WTC11 (cell line): ENCODE measurements at regions not wholly inside any gene's neighbourhood (a gene's known extent, or its start where the extent isn't known, plus 50 kb on each side); places are given as distances from the start of the nearest gene placed in this dataset.

Experiments used
- ATAC-seq: fragments of 200-7000 bp; cut with Tn5 transposase; 2 replicates; pipeline ENCODE4 v1.10.0; 2021; ENCODE audit warnings: mild to moderate bottlenecking, moderate library complexity
- CTCF ChIA-PET: fragments of 300-600 bp; sonication (Branson Sonifier 250); formaldehyde crosslinking; loops from one replicate; lab custom pipeline; 2021; ENCODE audit warnings: antibody characterized with exemption; lab: Charles Lee
- POLR2A ChIA-PET: fragments of 350-600 bp; sonication (Branson Sonifier 250); formaldehyde crosslinking; loops from one replicate; lab custom pipeline; 2021; ENCODE audit warnings: antibody characterized with exemption; lab: Charles Lee
- DNase-seq: peaks from one replicate; pipeline ENCODE4 v3.0.0; 2021; ENCODE audit warnings: low spot score
- H3K27ac Mint-ChIP-seq: 2 replicates; pipeline ENCODE4 v1.8.0; 2021; ENCODE audit warnings: mixed read lengths
- H3K27me3 Mint-ChIP-seq: 2 replicates; pipeline ENCODE4 v1.8.0; 2021; ENCODE audit warnings: low read depth, mild to moderate bottlenecking, moderate library complexity, mixed read lengths
- H3K36me3 Mint-ChIP-seq: 2 replicates; pipeline ENCODE4 v1.8.0; 2021; ENCODE audit warnings: mixed read lengths
- H3K4me1 Mint-ChIP-seq: 2 replicates; pipeline ENCODE4 v1.8.0; 2022; ENCODE audit warnings: mixed read lengths
- H3K4me3 Mint-ChIP-seq: 2 replicates; pipeline ENCODE4 v1.8.0; 2021; ENCODE audit warnings: mild to moderate bottlenecking, moderate library complexity, mixed read lengths
- H3K9me3 Mint-ChIP-seq: 2 replicates; pipeline ENCODE4 v1.8.0; 2021; ENCODE audit warnings: mixed read lengths
- ATF1 ChIP-seq: sonication (generic); formaldehyde crosslinking; IDR thresholded peaks from 2 replicates; pipeline ENCODE4 v1.8.1; 2023; ENCODE audit warnings: mild to moderate bottlenecking, moderate library complexity, missing genetic modification reagents
- E2F1 ChIP-seq: sonication (generic); formaldehyde crosslinking; IDR thresholded peaks from 2 replicates; pipeline ENCODE4 v1.8.0; 2022; ENCODE audit warnings: mild to moderate bottlenecking, missing genetic modification reagents
- E2F4 ChIP-seq: sonication (generic); formaldehyde crosslinking; IDR thresholded peaks from 2 replicates; pipeline ENCODE4 v1.8.1; 2022; ENCODE audit warnings: low read depth, mild to moderate bottlenecking, moderate library complexity, missing genetic modification reagents, borderline replicate concordance
- ESRRA ChIP-seq: sonication (generic); formaldehyde crosslinking; IDR thresholded peaks from 2 replicates; pipeline ENCODE4 v1.8.1; 2022; ENCODE audit warnings: mild to moderate bottlenecking, missing genetic modification reagents, borderline replicate concordance
- ETV6 ChIP-seq: sonication (generic); formaldehyde crosslinking; IDR thresholded peaks from 2 replicates; pipeline ENCODE4 v1.8.1; 2022; ENCODE audit warnings: mild to moderate bottlenecking, missing genetic modification reagents
- FOXK1 ChIP-seq: sonication (generic); formaldehyde crosslinking; IDR thresholded peaks from 2 replicates; pipeline ENCODE4 v1.8.0; 2022; ENCODE audit warnings: mild to moderate bottlenecking, moderate library complexity, missing genetic modification reagents
- JAZF1 ChIP-seq: fragments of 250-450 bp; sonication (Bioruptor Pico); IDR thresholded peaks from 2 replicates; pipeline ENCODE4 v1.9.0; 2021; ENCODE audit warnings: moderate library complexity, mild to moderate bottlenecking, inconsistent platforms
- MYBL2 ChIP-seq: sonication (generic); formaldehyde crosslinking; IDR thresholded peaks from 2 replicates; pipeline ENCODE4 v1.8.1; 2023; ENCODE audit warnings: mild to moderate bottlenecking, moderate library complexity, missing genetic modification reagents
- NFE2L1 ChIP-seq: sonication (generic); formaldehyde crosslinking; IDR thresholded peaks from 2 replicates; pipeline ENCODE4 v1.8.1; 2023; ENCODE audit warnings: missing genetic modification reagents
- NFYB ChIP-seq: sonication (generic); formaldehyde crosslinking; conservative IDR thresholded peaks from 2 replicates; pipeline ENCODE4 v1.8.0; 2022; ENCODE audit warnings: low read depth, missing genetic modification reagents
- NR1H2 ChIP-seq: sonication (generic); formaldehyde crosslinking; IDR thresholded peaks from 2 replicates; pipeline ENCODE4 v1.9.0; 2021; ENCODE audit warnings: mild to moderate bottlenecking, moderate library complexity, missing genetic modification reagents
- NR2C2 ChIP-seq: sonication (generic); formaldehyde crosslinking; IDR thresholded peaks from 2 replicates; pipeline ENCODE4 v1.8.0; 2022; ENCODE audit warnings: mild to moderate bottlenecking, missing genetic modification reagents
- NR3C1 ChIP-seq: sonication (generic); formaldehyde crosslinking; conservative IDR thresholded peaks from 2 replicates; pipeline ENCODE4 v1.8.1; 2023; ENCODE audit warnings: low read depth, mild to moderate bottlenecking, missing genetic modification reagents
- PRRX2 ChIP-seq: fragments of 250-450 bp; sonication (Bioruptor Pico); IDR thresholded peaks from 2 replicates; pipeline ENCODE4 v1.8.0; 2021; ENCODE audit warnings: mild to moderate bottlenecking
- RELA ChIP-seq: sonication (generic); formaldehyde crosslinking; IDR thresholded peaks from 2 replicates; pipeline ENCODE4 v1.8.1; 2022; ENCODE audit warnings: missing genetic modification reagents, mild to moderate bottlenecking, borderline replicate concordance
- SMAD4 ChIP-seq: sonication (generic); formaldehyde crosslinking; IDR thresholded peaks from 2 replicates; pipeline ENCODE4 v1.8.0; 2022; ENCODE audit warnings: mild to moderate bottlenecking, missing genetic modification reagents
- ZNF281 ChIP-seq: sonication (generic); formaldehyde crosslinking; IDR thresholded peaks from 2 replicates; pipeline ENCODE4 v1.8.0; 2023; ENCODE audit warnings: mild to moderate bottlenecking, missing genetic modification reagents
- ZNF396 ChIP-seq: fragments of 250-450 bp; sonication (Bioruptor Pico); IDR thresholded peaks from 2 replicates; pipeline ENCODE4 v1.8.0; 2021; ENCODE audit warnings: mild to moderate bottlenecking, moderate library complexity, borderline replicate concordance
- ZNF423 ChIP-seq: fragments of 250-450 bp; sonication (Bioruptor Pico); IDR thresholded peaks from 2 replicates; pipeline ENCODE4 v2.1.2; 2022; ENCODE audit warnings: mild to moderate bottlenecking, moderate library complexity
- TF ChIP-seq, protein P1 (sequence below): fragments of 250-450 bp; sonication (Bioruptor Pico); IDR thresholded peaks from 2 replicates; pipeline ENCODE4 v1.9.0; 2021; ENCODE audit warnings: moderate library complexity, mild to moderate bottlenecking, inconsistent platforms, borderline replicate concordance
- TF ChIP-seq, protein P2 (sequence below): sonication (generic); formaldehyde crosslinking; IDR thresholded peaks from 2 replicates; pipeline ENCODE4 v1.8.1; 2022; ENCODE audit warnings: mild to moderate bottlenecking, moderate library complexity, missing genetic modification reagents
- TF ChIP-seq, protein P3 (sequence below): fragments of 250-450 bp; sonication (Bioruptor Pico); conservative IDR thresholded peaks from 2 replicates; pipeline ENCODE4 v1.9.0; 2021; ENCODE audit warnings: mild to moderate bottlenecking
- TF ChIP-seq, protein P4 (sequence below): sonication (generic); formaldehyde crosslinking; IDR thresholded peaks from 2 replicates; pipeline ENCODE4 v1.8.1; 2023; ENCODE audit warnings: mild to moderate bottlenecking, missing genetic modification reagents, moderate library complexity

GRCh38 chr5:93868851-93869250 is 127.5 kb upstream of the POU5F2 start (continued):
- TF ChIP-seq ZNF396 (CRISPR knock-in tag), result no peak
- TF ChIP-seq RELA, result no peak

GRCh38 chr5:93850311-93850710 is 108.9 kb upstream of the POU5F2 start:
- Mint-ChIP-seq H3K9me3 (peaks cover 16% of the 10 kb centered on the region), H3K4me1 (no peaks in the 10 kb centered on the region)
- TF ChIP-seq, protein P1, sequence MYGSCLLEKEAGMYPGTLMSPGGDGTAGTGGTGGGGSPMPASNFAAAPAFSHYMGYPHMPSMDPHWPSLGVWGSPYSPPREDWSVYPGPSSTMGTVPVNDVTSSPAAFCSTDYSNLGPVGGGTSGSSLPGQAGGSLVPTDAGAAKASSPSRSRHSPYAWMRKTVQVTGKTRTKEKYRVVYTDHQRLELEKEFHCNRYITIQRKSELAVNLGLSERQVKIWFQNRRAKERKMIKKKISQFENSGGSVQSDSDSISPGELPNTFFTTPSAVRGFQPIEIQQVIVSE (CRISPR knock-in tag), result no peak
- no peak for TF ChIP-seq ZNF281 (CRISPR knock-in tag)
- no peak for TF ChIP-seq E2F4
- TF ChIP-seq, protein P2, sequence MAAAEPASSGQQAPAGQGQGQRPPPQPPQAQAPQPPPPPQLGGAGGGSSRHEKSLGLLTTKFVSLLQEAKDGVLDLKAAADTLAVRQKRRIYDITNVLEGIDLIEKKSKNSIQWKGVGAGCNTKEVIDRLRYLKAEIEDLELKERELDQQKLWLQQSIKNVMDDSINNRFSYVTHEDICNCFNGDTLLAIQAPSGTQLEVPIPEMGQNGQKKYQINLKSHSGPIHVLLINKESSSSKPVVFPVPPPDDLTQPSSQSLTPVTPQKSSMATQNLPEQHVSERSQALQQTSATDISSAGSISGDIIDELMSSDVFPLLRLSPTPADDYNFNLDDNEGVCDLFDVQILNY, result no peak
- no peak for TF ChIP-seq NFYB (CRISPR knock-in tag)
- no peak for TF ChIP-seq ZNF396 (CRISPR knock-in tag)
- TF ChIP-seq NFE2L1, result no peak
- TF ChIP-seq, protein P3, sequence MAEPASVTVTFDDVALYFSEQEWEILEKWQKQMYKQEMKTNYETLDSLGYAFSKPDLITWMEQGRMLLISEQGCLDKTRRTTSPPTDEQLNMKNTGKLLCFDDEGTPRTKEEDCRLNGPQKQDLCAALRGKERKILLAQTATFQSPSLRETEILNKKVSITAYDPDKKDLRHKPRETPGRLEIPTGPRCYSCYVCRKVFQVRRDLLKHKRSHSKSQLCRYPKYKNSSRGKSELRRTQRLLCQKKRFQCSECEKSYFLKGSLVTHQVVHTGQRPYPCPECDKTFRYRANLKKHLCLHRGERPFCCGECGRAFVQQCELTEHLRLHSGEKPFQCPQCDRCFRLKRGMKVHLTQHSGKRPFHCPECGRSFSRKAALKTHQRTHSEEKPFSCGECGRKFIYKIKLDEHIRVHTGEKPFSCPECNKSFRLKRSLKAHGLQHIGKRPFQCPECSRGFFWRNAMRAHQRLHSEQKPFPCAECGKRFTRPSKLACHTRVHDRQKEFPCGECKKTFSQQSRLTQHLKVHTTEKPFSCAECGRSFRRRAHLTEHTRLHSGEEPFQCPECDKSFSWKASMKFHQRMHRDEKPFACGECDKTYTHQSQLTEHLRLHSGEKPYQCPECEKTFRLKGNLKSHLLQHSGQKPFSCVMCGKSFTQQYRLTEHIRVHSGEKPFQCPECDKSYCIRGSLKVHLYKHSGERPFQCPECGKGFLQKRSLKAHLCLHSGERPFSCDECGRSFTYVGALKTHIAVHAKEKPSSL (CRISPR knock-in tag), result no peak
- no peak for TF ChIP-seq NR1H2 (CRISPR knock-in tag)
- TF ChIP-seq SMAD4 (CRISPR knock-in tag), result no peak
- no peak for TF ChIP-seq JAZF1 (CRISPR knock-in tag)
- TF ChIP-seq, protein P4, sequence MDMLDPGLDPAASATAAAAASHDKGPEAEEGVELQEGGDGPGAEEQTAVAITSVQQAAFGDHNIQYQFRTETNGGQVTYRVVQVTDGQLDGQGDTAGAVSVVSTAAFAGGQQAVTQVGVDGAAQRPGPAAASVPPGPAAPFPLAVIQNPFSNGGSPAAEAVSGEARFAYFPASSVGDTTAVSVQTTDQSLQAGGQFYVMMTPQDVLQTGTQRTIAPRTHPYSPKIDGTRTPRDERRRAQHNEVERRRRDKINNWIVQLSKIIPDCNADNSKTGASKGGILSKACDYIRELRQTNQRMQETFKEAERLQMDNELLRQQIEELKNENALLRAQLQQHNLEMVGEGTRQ (CRISPR knock-in tag), result no peak
- no peak for TF ChIP-seq ETV6 (CRISPR knock-in tag)
- no peak for TF ChIP-seq NR2C2
- TF ChIP-seq, all 79 proteins: peak for 0
- CTCF ChIA-PET, result no interaction called here
- POLR2A ChIA-PET, result no interaction called here
- Mint-ChIP-seq H3K27me3 (no peaks in the 10 kb centered on the region; the same call in 1 of the 2 replicates), H3K36me3 (peaks cover 4% of the 10 kb centered on the region), H3K4me3 (no peak overlapping the region), H3K27ac (no peak overlapping the region)
- DNase-seq (no peak), ATAC-seq (no peak)

- DNase-seq, result no peak
- Mint-ChIP-seq H3K27ac (no peak overlapping the region), H3K4me3 (no peak overlapping the region), H3K36me3 (peaks cover 12% of the 10 kb centered on the region), H3K27me3 (no peaks in the 10 kb centered on the region), H3K4me1 (no peaks in the 10 kb centered on the region), H3K9me3 (peaks cover 18% of the 10 kb centered on the region)
- ChIA-PET POLR2A (interaction anchor here (0.7 kb wide), 1 partner anchor 480 kb away, joined by 4 read pairs; no protein-coding TSS in a partner anchor), CTCF (no interaction called here)
- ATAC-seq, result no peak
- TF ChIP-seq MYBL2 (no peak), NR3C1 (CRISPR knock-in tag) (no peak), E2F1 (CRISPR knock-in tag) (no peak), ESRRA (no peak), ZNF423 (CRISPR knock-in tag) (no peak), PRRX2 (CRISPR knock-in tag) (no peak), FOXK1 (CRISPR knock-in tag) (no peak), ATF1 (no peak)
- TF ChIP-seq, protein P4 (CRISPR knock-in tag), result no peak
Measured at GRCh38 chr5:93845376-93845775, 104.0 kb upstream of the POU5F2 start.
